K562 (cell line): ENCODE measurements at regions not wholly inside any gene's neighbourhood (a gene's known extent, or its start where the extent isn't known, plus 50 kb on each side); places are given as distances from the start of the nearest gene placed in this dataset.
A peak's percentile ranks its signal among the peaks of the same experiment; 100 is the strongest.

Experiments
- ARNT ChIP-seq, 2 experiments: fragments of 450-650 bp; IDR thresholded peaks; 2 replicates each; pipeline ENCODE4 v1.6.1; 2016; ENCODE audit warnings: mild to moderate bottlenecking in 1 of 2
- ATF1 ChIP-seq, 2 experiments: fragments of 450-650 bp in 1 of 2; IDR thresholded peaks; 2 replicates each; pipeline ENCODE4 v1.6.1; 2016; ENCODE audit warnings: missing compliant biosample characterization in 1 of 2, missing genetic modification characterization in 1 of 2
- CEBPB ChIP-seq: fragments of 450-650 bp; IDR thresholded peaks from 2 replicates; pipeline ENCODE4 v1.6.1; 2016; ENCODE audit warnings: missing genetic modification characterization, missing compliant biosample characterization
- CXXC5 ChIP-seq: fragments of 250-450 bp; sonication (Bioruptor Pico); IDR thresholded peaks from 2 replicates; pipeline ENCODE4 v1.8.0; 2022; ENCODE audit warnings: inconsistent platforms, mild to moderate bottlenecking, moderate library complexity
- ETS2 ChIP-seq: IDR thresholded peaks from 2 replicates; pipeline ENCODE4 v1.6.1; 2016; ENCODE audit warnings: borderline replicate concordance, missing genetic modification characterization, mild to moderate bottlenecking, moderate library complexity, missing compliant biosample characterization; ENCODE audit not compliant: poor library complexity, severe bottlenecking
- ETV1 ChIP-seq: fragments of 450-650 bp; conservative IDR thresholded peaks from 2 replicates; pipeline ENCODE4 v1.6.1; 2016; ENCODE audit warnings: missing genetic modification characterization, control low read depth, low read depth, missing compliant biosample characterization
- FOS ChIP-seq: IDR thresholded peaks from 3 replicates; pipeline ENCODE4 v1.6.1; 2011; ENCODE audit not compliant: insufficient read length; ENCODE audit errors: extremely low read depth
- GABPB1 ChIP-seq: sonication (generic); formaldehyde crosslinking; IDR thresholded peaks from 2 replicates; pipeline ENCODE4 v1.8.0; 2022; ENCODE audit warnings: mild to moderate bottlenecking, missing genetic modification reagents
- IRF2 ChIP-seq: sonication (generic); formaldehyde crosslinking; IDR thresholded peaks from 2 replicates; pipeline ENCODE4 v1.8.1; 2022; ENCODE audit warnings: mild to moderate bottlenecking, missing genetic modification reagents
- JUNB ChIP-seq: fragments of 450-650 bp; formaldehyde crosslinking; conservative IDR thresholded peaks from 2 replicates; pipeline ENCODE4 v1.4.0; 2020; ENCODE audit warnings: mild to moderate bottlenecking
- NFXL1 ChIP-seq: fragments of 450-650 bp; formaldehyde crosslinking; IDR thresholded peaks from 2 replicates; pipeline ENCODE4 v1.4.0; 2021; ENCODE audit warnings: mild to moderate bottlenecking
- NR1H2 ChIP-seq: sonication (generic); formaldehyde crosslinking; IDR thresholded peaks from 2 replicates; pipeline ENCODE4 v1.4.0; 2020; ENCODE audit warnings: mild to moderate bottlenecking, missing genetic modification reagents
- NR2C1 ChIP-seq, 2 experiments: fragments of 450-650 bp; IDR thresholded peaks; 2 replicates each; pipeline ENCODE4 v1.6.1; 2017; ENCODE audit warnings: mild to moderate bottlenecking in 2 of 2, antibody characterized with exemption in 1 of 2, inconsistent platforms in 1 of 2, missing compliant biosample characterization in 1 of 2, missing genetic modification characterization in 1 of 2
- PML ChIP-seq: IDR thresholded peaks from 2 replicates; pipeline ENCODE4 v1.6.1; 2012; ENCODE audit warnings: low read length, inconsistent platforms
- RUNX1 ChIP-seq: sonication (generic); IDR thresholded peaks from 2 replicates; pipeline ENCODE4 v1.6.1; 2016; ENCODE audit warnings: antibody characterized with exemption, low read depth
- SAP30 ChIP-seq: fragments of 200-600 bp; sonication (generic); IDR thresholded peaks from 2 replicates; pipeline ENCODE4 v1.6.1; 2012; ENCODE audit warnings: borderline replicate concordance, low read depth, mild to moderate bottlenecking, moderate library complexity, low read length, control low read depth, inconsistent platforms; ENCODE audit not compliant: insufficient read depth, poor library complexity, severe bottlenecking
- SMARCE1 ChIP-seq: fragments of 450-650 bp; IDR thresholded peaks from 2 replicates; pipeline ENCODE4 v1.7.1; 2016; ENCODE audit warnings: mild to moderate bottlenecking
- TSHZ1 ChIP-seq: fragments of 250-450 bp; sonication (Bioruptor Pico); IDR thresholded peaks from 2 replicates; pipeline ENCODE4 v1.4.0; 2020; ENCODE audit warnings: mild to moderate bottlenecking, moderate library complexity
- ZBTB43 ChIP-seq: sonication (generic); formaldehyde crosslinking; IDR thresholded peaks from 2 replicates; pipeline ENCODE4 v1.8.0; 2023; ENCODE audit warnings: mild to moderate bottlenecking, missing genetic modification reagents
- ZFP30 ChIP-seq: fragments of 250-450 bp; sonication (Bioruptor Pico); IDR thresholded peaks from 2 replicates; pipeline ENCODE4 v1.8.0; 2022; ENCODE audit warnings: moderate library complexity, mild to moderate bottlenecking, inconsistent platforms, borderline replicate concordance
- ZNF174 ChIP-seq: fragments of 250-450 bp; sonication (Bioruptor Pico); IDR thresholded peaks from 2 replicates; pipeline ENCODE4 v1.4.0; 2020; ENCODE audit warnings: mild to moderate bottlenecking
- ZNF282 ChIP-seq: sonication (generic); formaldehyde crosslinking; IDR thresholded peaks from 2 replicates; pipeline ENCODE4 v1.8.1; 2023; ENCODE audit warnings: missing genetic modification reagents
- ZNF395 ChIP-seq: fragments of 200-800 bp; sonication (Bioruptor generic); IDR thresholded peaks from 2 replicates; pipeline ENCODE4 v1.6.1; 2017; ENCODE audit warnings: missing genetic modification characterization, missing compliant biosample characterization
- ZNF511 ChIP-seq: sonication (generic); formaldehyde crosslinking; IDR thresholded peaks from 2 replicates; pipeline ENCODE4 v1.8.0; 2022; ENCODE audit warnings: mild to moderate bottlenecking, missing genetic modification reagents

- TF ChIP-seq TSHZ1 (CRISPR knock-in tag) = no peak
- TF ChIP-seq NFXL1 (CRISPR knock-in tag) = no peak
- TF ChIP-seq SAP30 = no peak
- TF ChIP-seq ATF1 (CRISPR knock-in tag; IDR thresholded peaks at IDR 0.05) = no peak
- TF ChIP-seq ATF1 (tag; IDR thresholded peaks at IDR 0.05) = peak; percentile 29; the same call in 1 of the 2 replicates
- no peak for TF ChIP-seq ZNF395 (CRISPR knock-in tag)
- no peak for TF ChIP-seq NR2C1 (IDR thresholded peaks at IDR 0.05)
- TF ChIP-seq NR2C1 (tag; IDR thresholded peaks at IDR 0.05) = no peak
- no peak for TF ChIP-seq RUNX1
- TF ChIP-seq ETV1 (tag) = no peak
- TF ChIP-seq SMARCE1 = no peak; the same call in 1 of the 2 replicates
- TF ChIP-seq ETS2 (tag) = no peak
- no peak for TF ChIP-seq JUNB
- TF ChIP-seq ZNF174 (CRISPR knock-in tag) = no peak
- TF ChIP-seq GABPB1 = no peak
- peak; percentile 24 for TF ChIP-seq CXXC5 (CRISPR knock-in tag)
- no peak for TF ChIP-seq ZNF511 (CRISPR knock-in tag)
- TF ChIP-seq ZFP30 (CRISPR knock-in tag) = no peak
- no peak for TF ChIP-seq IRF2 (CRISPR knock-in tag)
- no peak for TF ChIP-seq ARNT (IDR thresholded peaks at IDR 0.05)
- TF ChIP-seq CEBPB = no peak
- TF ChIP-seq ZNF282 = no peak
- no peak for TF ChIP-seq PML
- no peak for TF ChIP-seq NR1H2 (CRISPR knock-in tag)
- no peak for TF ChIP-seq ZBTB43
- no peak for TF ChIP-seq FOS
Observed at GRCh38 chr12:25694072-25694471, 141.0 kb upstream of the LMNTD1 start (continued).
